WI38 (cell line): ENCODE measurements at regions not wholly inside any gene's neighbourhood (a gene's known extent, or its start where the extent isn't known, plus 50 kb on each side); places are given as distances from the start of the nearest gene placed in this dataset.

Experiments
- H3K4me3 ChIP-seq: 2 replicates; pipeline ENCODE4 v1.5.1; 2011; ENCODE audit warnings: low read depth, mild to moderate bottlenecking, control low read depth, low read length
- TF ChIP-seq, protein P1 (sequence below): IDR thresholded peaks from 2 replicates; pipeline ENCODE4 v1.5.1; 2012; ENCODE audit warnings: low read depth, mild to moderate bottlenecking, control low read depth, low read length

- TF ChIP-seq, protein P1, sequence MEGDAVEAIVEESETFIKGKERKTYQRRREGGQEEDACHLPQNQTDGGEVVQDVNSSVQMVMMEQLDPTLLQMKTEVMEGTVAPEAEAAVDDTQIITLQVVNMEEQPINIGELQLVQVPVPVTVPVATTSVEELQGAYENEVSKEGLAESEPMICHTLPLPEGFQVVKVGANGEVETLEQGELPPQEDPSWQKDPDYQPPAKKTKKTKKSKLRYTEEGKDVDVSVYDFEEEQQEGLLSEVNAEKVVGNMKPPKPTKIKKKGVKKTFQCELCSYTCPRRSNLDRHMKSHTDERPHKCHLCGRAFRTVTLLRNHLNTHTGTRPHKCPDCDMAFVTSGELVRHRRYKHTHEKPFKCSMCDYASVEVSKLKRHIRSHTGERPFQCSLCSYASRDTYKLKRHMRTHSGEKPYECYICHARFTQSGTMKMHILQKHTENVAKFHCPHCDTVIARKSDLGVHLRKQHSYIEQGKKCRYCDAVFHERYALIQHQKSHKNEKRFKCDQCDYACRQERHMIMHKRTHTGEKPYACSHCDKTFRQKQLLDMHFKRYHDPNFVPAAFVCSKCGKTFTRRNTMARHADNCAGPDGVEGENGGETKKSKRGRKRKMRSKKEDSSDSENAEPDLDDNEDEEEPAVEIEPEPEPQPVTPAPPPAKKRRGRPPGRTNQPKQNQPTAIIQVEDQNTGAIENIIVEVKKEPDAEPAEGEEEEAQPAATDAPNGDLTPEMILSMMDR: no peak
- H3K4me3 ChIP-seq: no peak overlapping the region
Observed at GRCh38 chr4:117264072-117264471, 178.7 kb upstream of the TRAM1L1 start.

GRCh38 chr4:117267317-117267716 is 181.9 kb upstream of the TRAM1L1 start:
- no peak overlapping the region for H3K4me3 ChIP-seq
- TF ChIP-seq, protein P1: no peak

- no peak overlapping the region for H3K4me3 ChIP-seq
- TF ChIP-seq, protein P1: no peak
Observed at GRCh38 chr4:117284736-117285135, 199.4 kb upstream of the TRAM1L1 start.

- TF ChIP-seq, protein P1: no peak
- H3K4me3 ChIP-seq: no peak overlapping the region
Observed at GRCh38 chr4:117293784-117294183, 208.4 kb upstream of the TRAM1L1 start.

DNA sequence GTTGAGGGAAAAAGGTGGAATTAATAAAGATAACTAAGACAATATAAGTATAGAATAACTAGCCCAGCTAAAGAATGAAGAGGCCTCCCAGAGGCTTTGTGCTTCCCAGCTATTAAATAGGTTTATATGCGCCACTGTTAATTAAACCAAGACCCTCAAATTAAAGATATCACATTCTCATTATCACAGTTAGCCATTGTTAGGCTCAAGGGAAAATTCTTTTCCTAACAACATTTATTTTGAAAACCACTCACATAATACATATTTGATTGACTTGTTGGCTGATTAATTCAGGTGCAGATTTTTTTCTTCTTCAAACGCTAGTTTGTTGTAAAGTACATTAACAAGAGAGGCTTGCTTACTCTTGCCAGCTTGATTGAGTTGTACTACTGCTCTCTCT is 216.8 kb upstream of the TRAM1L1 start:
- TF ChIP-seq, protein P1: no peak
- no peak overlapping the region for H3K4me3 ChIP-seq

DNA sequence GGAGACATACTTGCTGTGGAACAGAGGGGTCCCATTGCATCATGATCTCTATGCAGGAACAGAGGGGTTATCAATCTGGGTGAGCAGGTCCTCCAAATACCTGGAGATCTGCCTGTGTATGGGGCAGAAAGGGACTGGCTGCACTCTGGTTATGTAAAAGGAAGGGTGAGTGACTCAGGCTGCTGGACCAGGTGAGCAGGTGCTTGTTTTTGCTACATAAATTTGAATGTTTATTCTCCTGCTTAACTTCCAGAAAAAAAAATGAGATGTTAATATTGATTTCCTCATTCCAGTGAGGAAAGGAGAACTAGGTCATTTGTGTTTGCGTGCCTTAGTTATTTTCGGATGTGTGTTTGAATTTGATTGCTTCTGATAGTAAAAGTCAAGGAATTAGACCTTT is 225.8 kb upstream of the TRAM1L1 start:
- TF ChIP-seq, protein P1: no peak
- H3K4me3 ChIP-seq: no peak overlapping the region

DNA sequence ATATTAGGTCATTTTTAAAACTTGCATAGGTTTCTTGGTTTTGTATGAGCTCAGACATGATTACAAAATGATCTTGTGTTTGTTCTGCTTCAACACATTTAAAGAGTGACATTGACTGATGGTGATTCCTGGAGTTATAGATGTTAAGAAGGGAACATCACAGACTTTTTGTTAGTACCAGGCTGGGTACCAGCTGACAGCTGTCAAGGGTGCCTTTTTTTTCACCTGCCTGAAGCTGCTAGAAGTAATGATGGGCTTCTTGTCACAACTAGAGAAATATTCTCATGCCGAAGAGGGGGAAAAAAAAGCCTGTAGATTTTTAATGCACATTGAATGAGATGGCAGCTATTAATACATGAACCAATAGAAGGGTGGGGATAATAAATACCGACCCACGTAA is 226.6 kb upstream of the TRAM1L1 start:
- TF ChIP-seq, protein P1: no peak
- no peak overlapping the region for H3K4me3 ChIP-seq
